A549 (cell line): ENCODE measurements at regions not wholly inside any gene's neighbourhood (a gene's known extent, or its start where the extent isn't known, plus 50 kb on each side); places are given as distances from the start of the nearest gene placed in this dataset.

Experiments
- BHLHE40 ChIP-seq: IDR thresholded peaks from 2 replicates; pipeline ENCODE4 v1.6.1; 2012; ENCODE audit warnings: low read depth, low read length, inconsistent platforms
- CEBPB ChIP-seq, 2 experiments: fragments of >200 bp in 1 of 2; sonication (Bioruptor Twin) in 1 of 2; formaldehyde crosslinking in 1 of 2; IDR thresholded peaks; 2 replicates each; pipeline ENCODE4 v1.6.1; 2012 to 2016
- CTCF ChIP-seq: fragments of >200 bp; sonication (Bioruptor Twin); formaldehyde crosslinking; IDR thresholded peaks from 3 replicates; pipeline ENCODE4 v1.5.1; 2016
- ELK1 ChIP-seq: fragments of 150-350 bp; IDR thresholded peaks from 2 replicates; pipeline ENCODE4 v1.6.1; 2014; ENCODE audit warnings: low read depth, mild to moderate bottlenecking, low read length
- MAX ChIP-seq: IDR thresholded peaks from 2 replicates; pipeline ENCODE4 v1.6.1; 2012
- NFE2L2 ChIP-seq: fragments of 150-350 bp; conservative IDR thresholded peaks from 2 replicates; pipeline ENCODE4 v1.6.1; 2014; ENCODE audit warnings: low read length
- NPAS2 ChIP-seq: fragments of 250-450 bp; sonication (Bioruptor Pico); IDR thresholded peaks from 2 replicates; pipeline ENCODE4 v1.8.0; 2022; ENCODE audit warnings: mild to moderate bottlenecking, moderate library complexity, borderline replicate concordance
- POLR2A ChIP-seq: IDR thresholded peaks from 2 replicates; pipeline ENCODE4 v1.6.1; 2012; ENCODE audit warnings: mild to moderate bottlenecking, low read length
- RAD21 ChIP-seq, 2 experiments: fragments of >200 bp in 1 of 2; sonication (Bioruptor Twin) in 1 of 2; formaldehyde crosslinking in 1 of 2; IDR thresholded peaks in 1 of 2; conservative IDR thresholded peaks in 1 of 2; 2 replicates in 1 of 2; 3 replicates in 1 of 2; pipeline ENCODE4 v1.6.1; 2012 to 2018; ENCODE audit warnings: inconsistent platforms in 1 of 2
- RNF2 ChIP-seq: fragments of 200-600 bp; sonication (generic); IDR thresholded peaks from 2 replicates; pipeline ENCODE4 v1.6.1; 2016; ENCODE audit warnings: low read depth, mild to moderate bottlenecking, antibody characterized with exemption, moderate library complexity, borderline replicate concordance

GRCh38 chr5:143893638-143894037, 81.7 kb downstream of the HMHB1 start:
- TF ChIP-seq POLR2A, result no peak
- no peak for TF ChIP-seq CTCF
- no peak for TF ChIP-seq RNF2
- TF ChIP-seq BHLHE40, result no peak
- no peak for TF ChIP-seq NPAS2 (CRISPR knock-in tag)
- no peak for TF ChIP-seq ELK1
- no peak for TF ChIP-seq RAD21 (conservative IDR thresholded peaks at IDR 0.05 in 1 of 2, IDR thresholded peaks at IDR 0.05 in 1 of 2)
- TF ChIP-seq CEBPB (IDR thresholded peaks at IDR 0.05), result no peak
- TF ChIP-seq MAX, result no peak
- TF ChIP-seq NFE2L2, result no peak
